HG02938 (cell line): ENCODE measurements at regions not wholly inside any gene's neighbourhood (a gene's known extent, or its start where the extent isn't known, plus 50 kb on each side); places are given as distances from the start of the nearest gene placed in this dataset.

Source experiments
- ATAC-seq: cut with Tn5 transposase; IDR thresholded peaks from one replicate; pipeline ENCODE4 v1.9.1; 2021; ENCODE audit warnings: mild to moderate bottlenecking, moderate library complexity; ENCODE audit not compliant: unreplicated experiment

DNA sequence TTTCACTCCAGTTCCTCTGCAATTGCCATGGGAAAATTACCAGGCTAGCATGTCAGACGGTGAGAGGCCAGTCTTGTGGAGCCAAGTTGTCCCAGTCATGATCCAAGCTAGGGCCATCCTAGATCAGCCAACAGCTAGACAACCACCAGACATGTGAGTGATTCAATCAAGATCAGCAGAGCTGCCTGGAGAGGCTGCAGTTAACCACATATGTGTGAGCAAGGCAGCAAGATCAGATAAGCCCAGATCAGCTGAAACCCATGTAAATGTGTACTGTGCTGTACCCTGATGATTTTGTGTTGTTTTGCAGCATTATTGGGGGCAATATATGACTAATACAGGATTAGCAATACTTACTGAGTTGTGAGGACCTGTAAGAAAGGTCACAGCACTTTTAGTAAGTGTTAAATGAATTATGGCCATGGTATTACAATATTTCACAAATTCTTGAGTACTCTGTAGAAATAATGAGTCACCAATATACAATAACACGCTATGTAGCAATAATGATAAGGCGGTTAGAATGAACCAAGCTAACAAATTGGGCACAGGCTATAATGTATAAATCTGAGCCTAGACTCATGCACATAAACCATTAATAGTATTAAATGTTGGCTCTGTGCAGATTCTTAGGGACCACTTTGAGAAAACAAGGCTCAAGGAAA, 91.4 kb downstream of the SUDS3 start:
- no peak for ATAC-seq

DNA sequence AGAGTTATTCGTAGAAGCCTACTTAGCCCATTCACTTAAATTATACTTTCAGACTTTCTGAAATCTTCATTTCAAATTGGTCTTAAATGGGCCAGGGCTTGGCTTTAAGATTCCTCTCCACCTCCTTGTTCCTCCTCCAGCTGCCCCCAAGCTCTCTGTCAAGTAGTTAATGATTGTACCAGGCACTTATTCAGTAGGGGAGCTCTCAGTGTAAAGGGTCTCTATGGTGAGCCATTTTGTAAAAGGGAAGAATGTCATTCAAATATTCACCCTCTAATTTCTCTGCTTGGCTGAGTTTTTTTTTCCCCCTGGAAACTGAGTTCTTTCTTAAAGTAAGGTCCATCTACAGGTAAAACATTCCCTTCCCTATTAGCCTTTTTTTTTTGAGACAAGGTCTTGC, 96.6 kb downstream of the SUDS3 start:
- ATAC-seq, result no peak

DNA sequence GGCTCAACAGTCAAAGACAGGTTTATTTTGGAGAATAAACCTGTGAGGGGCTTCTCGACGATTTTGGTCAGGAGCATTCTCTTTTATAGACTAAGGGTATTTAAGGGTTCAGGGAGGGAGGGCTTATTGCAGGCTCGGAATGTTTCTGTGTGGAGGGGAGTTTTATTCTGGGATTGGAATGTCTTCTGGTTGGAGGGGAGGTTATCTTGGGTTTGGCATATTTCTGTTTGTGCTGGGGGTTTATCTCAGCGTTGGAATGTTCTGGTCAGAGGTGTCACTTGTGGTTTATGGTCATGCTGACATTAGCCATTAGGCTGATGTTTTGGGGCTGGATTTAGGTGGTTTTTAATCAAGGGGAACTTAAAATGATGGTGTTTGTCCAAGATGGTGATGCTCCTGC, 103.9 kb downstream of the SUDS3 start:
- no peak for ATAC-seq

DNA sequence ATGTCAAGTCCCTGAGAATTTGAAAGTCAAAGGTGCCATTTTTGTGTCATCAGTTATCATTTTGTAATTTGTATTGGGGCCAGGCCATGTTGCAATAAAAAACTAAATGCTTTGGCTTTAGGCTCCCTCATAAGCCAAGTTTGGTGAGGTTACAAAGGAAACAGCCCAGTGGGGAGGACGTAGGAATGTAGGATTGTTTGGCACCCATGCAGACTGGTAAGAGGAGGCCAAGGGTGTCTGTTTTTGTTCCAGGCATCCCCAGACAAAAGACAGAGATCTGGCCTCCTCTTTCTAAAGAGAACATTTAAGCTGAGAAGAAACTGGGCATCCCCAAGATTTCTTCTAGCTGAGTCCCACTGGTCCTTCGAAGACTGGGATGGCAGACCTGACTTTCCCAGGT, 111.7 kb downstream of the SUDS3 start:
- no peak for ATAC-seq

DNA sequence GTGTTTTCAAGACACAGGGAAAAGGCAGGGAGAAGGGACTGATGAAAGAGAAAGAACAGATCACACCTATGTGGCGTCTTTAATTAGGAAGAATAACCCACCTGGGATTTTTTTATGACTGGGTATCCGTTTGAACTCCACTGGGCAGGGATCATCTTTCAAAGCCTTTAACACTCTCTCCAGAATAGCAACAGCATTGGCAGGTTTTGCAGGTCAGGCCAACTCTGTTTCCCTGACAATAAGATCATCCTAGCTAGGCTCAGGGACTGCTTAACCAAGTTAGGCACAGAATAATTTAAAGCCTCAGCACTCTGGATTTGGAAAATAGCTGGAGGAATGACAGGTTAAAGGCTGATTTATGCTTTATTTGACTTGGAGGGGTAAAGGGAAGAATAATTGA, 117.6 kb downstream of the SUDS3 start:
- ATAC-seq, result no peak

DNA sequence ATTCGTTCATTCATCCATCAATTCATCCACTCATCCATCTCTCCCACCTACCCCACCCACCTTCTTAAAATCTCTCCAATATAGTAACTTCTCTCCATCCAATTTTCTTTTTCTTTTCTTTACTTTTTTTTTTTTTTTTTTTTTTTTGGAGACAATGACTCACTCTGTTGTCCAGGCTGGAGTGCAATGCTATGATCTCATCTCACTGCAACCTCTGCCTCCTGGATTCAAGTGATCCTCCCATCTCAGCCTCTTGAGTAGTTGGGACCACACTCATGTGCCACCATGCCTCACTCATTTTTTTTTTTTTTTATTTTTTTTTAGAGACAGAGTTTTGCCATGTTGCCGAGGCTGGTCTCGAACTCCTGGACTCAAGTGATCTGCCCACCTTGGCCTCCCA, 118.4 kb downstream of the SUDS3 start:
- ATAC-seq, result no peak

DNA sequence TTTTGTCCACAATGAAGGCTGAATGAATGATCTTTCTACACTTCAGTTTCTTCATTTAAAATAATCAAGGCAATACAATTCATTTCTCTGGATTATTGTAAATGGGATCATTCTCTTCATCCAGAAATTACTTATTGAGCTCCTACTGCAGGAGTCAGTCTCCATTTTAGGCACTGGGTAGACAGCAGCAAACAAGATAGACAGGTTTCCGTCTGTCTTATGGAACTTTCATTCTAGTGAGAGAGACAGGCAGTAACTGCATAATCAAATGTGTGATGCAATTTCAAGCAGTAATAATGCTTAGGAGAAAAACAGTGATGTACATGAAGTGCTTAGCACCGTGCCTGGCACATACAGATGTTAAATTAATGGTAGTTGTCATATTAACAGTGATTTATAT, 118.9 kb downstream of the SUDS3 start:
- ATAC-seq, result no peak

DNA sequence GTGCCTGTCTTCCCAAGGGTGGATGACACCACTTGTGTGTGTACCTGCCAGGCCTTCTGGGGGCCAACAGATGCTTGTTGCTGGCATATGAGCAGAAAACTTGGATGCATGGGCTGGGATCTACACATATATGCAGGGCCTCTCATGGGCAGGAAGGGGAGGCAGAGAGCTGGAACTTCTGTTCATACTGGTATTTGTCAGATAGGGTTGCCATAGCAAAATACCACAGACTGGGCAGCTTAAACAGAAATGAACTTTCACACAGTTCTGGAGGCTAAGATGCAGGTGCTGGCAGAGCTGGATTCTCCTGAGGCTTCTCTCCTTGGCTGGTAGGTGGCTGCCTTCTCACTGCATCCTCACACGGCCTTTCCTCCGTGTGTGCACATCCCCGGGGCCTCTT, 121.8 kb downstream of the SUDS3 start:
- ATAC-seq, result no peak

DNA sequence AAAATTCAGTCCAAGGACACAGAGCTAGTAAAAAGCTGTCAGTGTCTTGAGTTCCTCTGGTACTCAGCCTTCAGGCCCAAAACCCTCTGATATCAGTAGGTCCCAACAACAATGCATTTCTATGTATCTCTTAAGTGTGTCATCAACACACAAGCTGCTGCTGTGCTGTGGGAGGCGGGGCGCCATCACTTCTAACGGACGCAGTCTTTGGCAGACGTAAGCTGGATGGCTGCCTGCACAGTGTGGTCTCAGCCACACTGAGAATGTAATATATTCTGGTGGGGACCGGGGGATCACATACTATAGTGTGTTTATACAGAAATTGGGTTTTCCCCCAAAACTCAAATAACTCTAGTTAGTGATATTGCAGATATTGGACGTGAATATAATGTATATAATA, 123.9 kb downstream of the SUDS3 start:
- no peak for ATAC-seq

DNA sequence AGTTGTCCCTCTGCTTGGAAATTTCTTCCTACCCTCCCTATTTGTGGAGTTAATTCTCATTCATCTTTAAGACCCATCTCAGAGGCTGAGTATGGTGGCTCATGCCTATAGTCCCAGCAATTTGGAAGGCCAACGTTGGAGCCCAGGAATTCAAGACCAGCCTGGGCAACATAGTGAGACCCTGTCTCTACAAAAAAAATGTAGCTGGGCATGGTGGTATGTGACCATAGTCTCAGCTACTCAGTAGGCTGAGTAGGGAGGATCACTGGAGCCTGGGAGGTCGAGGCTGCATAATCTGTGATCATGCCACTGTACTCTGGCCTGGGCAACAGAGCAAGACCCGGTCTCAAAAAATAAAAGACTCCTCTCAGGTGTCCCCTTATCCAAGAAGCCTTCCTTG, 125.1 kb downstream of the SUDS3 start:
- ATAC-seq, result no peak

DNA sequence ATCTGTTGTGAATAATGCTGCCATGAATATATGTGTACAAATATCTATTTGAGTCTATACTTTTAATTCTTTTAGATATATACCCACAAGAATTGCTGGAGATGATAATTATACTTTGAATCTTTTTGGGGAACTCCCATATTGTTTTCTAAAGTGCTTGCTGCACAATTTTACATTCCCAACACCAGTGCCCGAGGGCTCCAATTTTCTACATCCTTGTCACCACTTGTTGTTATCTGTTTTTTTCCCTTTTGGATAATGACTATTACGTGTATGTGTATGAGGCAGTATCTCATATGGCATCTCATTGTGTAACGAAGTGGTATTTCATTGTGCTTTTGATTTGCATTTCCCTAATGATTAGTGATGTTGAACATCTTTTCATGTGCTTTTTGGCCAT, 127.1 kb downstream of the SUDS3 start:
- ATAC-seq, result no peak

DNA sequence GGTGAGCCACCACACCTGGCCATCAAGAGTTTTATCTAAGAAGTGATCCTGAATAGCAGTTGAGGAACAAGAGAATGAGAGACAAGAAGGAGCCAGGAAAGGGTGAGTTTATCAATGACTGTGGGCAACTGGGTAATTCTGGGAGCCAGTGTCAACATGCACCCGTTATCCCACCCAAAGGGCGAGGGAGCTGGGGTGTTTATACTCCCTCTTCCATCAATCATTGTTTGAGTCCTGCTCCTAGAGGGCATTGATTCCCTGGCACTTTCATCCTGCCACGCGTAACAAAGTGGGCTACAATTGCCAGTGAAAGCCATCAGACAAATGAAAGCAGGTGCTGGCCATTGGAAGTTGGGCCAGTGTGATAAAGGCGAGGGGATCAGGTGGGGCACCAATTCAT, 136.3 kb downstream of the SUDS3 start:
- no peak for ATAC-seq

DNA sequence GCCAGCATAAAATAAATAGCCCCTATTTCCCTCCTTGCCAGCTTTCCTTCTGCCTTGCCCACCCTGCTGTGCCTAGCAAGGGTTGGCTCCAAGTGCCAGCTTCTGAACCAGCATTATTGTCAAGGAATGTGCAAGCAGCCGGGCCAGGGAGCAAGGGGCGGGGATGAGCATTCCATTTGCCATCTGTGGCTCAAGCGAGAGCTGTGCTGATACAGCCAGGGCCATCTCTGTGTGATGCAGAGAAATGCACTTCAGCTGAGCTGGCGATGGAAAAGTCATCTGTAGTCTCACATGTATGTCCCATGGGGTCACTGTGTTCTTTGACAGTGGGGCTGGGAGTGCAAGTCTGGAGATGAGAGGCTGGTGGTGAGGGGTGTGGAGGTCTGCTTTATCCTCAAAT, 137.3 kb downstream of the SUDS3 start:
- no peak for ATAC-seq

DNA sequence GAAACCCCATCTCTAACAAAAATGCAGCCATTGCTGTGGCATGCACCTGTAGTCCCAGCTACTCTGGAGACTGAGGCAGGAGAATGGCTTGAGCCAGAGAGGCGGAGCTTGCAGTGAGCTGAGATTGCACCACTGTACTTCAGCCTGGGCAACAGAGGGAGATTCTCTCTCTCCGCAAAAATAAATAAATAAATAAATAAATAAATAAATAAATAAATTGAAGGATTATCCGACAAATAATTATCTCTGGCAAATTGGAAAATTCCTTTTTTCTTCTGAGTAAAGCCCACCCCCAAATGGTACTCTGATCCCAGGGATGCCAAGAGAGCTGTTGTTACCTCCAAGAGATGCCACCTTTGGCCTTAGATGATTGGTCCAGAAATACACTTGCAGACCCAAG, 137.9 kb downstream of the SUDS3 start:
- no peak for ATAC-seq

DNA sequence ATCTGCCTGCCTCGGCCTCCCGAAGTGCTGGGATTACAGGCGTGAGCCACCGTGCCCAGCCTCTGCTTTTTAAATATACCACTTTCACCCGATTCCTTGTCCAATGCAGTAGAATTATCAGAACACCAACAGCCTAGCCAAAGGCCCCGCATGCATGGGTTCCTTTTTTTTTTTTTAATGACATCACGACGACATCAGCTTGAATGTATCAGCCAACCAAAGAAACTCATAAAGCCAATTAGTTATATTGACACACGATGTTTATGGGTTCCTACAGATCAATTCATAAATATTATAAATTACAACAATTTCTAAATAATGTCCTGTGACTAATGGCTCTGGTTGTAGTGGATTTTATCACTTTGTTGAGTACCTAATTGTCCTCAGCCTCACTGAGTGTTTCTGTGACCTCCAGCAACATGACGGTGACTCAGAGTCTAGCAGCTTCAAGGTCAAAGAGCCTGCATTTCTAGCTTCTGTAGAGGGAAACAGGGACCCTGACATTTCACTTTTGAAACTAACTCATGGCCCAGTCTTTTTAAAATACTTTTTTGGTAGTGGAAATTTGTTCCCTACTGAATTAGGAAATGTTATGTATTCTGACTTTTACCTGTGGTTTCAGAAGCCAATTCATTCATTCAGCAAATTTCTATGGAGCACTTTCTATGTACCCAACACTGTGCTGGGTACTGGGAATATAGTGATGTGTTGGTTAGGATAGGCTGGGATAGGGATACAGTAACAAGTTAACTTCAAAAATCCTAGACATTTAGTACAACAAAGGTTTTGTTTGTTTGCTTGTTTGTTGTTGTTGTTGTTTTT, 144.1 kb downstream of the SUDS3 start:
- no peak for ATAC-seq

DNA sequence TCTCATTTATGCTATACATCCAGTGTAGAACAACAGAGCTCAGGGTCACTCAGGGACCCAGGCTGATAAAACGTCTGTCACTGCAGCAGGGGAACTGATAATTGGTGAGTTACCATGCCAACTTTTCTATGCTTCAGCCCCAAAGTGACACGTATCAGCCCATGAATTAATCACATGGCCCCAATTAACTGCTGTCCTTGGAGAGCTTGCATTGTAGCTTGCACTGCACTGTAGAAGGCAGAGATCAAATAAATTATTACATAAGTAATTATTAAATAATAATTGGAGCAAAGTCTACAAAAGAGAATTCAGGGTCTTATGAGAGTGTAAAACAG, 144.6 kb downstream of the SUDS3 start:
- no peak for ATAC-seq

DNA sequence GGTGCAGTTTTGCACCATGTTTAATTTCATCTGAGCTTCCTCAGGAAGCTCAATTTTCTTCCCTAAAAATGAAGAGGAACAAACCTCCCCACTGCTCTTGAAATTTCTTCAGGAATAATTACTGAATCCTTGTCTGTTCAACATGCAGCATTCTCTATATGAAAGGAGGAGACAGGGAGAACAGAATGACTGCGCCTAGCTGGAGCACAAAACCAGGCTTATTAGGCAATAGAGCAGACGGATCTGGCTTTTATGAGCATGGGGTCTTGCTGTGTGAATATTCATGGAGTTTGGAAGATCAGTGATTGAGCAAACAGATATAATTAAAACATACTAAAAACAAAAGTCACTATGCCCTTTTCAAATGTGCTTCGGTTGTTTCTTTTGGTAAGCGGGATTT, 148.1 kb downstream of the SUDS3 start:
- no peak for ATAC-seq

DNA sequence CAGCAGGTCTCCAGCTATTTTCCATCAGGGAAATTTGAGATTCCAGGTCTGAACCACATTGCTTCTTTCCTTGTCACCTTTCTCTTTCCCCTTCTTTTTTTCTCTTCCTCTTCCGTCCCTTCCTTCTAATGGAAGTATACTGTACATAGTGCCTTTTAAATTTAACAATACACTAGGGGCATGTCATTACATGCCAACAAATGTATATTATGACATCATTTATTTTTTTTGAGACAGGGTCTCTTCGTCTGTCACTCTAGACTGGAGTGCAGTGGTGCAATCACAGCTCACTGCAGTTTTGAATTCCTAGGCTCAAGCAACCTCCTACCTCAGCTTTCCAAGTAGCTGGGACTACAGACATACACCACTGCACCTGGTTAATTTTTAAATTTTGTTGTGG, 148.9 kb downstream of the SUDS3 start:
- no peak for ATAC-seq

DNA sequence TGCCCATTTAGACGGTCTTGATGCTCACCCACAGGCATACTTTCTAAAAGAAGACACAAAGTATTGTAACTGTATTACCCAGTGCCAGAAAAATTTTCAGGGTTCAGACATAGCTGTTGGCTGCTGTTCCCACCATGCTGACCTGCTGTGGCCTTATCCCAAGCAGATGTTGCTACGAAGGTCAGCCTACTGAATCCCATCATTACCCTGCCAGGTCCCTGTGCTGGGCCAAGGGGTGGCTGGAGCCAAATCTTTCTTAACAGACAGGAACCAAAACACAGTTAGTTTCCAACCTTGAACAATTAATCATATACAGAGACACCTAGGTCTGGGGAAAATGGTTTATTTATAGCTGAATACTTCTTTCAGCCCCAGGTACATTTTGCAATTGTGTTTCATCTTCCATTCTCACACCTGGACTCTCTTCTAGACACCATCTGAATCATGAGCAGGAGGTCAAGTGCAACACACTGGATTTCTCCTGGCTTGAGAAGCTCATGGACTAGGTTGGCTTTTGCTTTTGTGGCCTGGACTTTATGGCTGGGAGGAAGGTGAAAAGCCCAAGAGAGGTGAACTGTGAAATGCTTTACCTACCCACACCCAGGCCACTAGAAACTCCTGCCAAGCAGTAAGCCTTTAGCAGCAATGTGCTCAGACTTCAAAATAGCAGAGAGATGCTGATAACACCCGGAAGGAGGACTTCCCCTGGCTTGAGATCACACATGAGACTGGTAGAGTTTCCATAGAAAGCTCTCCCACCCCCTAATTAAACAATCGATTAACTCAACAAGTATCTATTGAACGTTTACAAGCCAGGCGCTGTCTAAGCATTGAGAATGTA, 150.1 kb downstream of the SUDS3 start:
- no peak for ATAC-seq

DNA sequence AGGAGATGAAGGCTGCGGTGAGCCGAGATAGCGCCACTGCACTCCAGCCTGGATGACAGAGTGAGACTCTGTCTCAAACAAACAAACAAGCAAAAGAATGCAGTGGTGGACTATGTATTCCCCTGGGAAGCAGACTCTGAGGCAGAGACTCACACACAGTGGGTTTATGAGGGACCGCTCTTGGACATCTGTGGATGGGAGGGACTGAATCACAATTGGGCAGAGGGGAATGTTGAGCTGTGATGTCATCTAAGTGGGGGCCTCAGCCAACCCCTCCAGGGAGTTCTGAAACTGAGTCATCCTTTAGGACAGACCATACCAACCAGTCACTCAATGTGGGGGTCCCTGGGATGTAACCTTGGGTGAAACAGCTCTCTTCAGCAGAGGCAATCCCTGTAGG, 151.0 kb downstream of the SUDS3 start:
- no peak for ATAC-seq

DNA sequence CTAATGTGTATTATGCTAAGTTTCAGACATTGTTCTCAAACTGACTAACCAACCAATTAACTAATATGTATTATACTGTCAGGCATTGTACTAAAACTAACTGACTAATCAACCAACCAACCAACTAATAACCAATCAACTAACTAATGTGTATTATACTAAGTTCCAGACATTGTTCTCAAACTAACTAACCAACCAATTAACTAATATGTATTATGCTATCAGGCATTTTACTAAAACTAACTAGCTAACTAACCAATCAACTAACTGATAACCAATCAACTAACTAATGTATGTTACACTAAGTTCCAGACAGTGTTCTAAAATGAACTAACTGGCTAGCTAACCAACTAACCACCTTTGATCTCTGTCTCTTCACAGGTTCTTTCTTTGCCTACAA, 152.3 kb downstream of the SUDS3 start:
- no peak for ATAC-seq

DNA sequence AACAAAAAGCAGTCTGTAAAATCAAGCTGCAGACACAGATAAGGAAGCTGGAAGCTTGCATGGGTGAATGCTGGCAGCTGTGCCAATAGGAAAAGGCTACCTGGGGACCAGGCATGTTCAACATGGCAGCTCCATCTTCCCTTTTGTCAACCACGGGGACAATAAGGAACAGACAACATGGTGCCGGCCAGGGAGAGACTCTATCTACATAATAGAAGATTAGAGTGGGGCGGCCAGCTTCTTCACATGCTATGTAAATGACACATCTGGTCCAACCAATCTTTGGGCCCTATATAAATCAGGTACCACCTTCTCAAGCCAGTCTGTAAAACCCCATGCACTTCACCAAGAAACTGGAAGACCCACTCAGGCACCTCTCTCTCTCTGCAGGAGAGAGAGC, 157.6 kb downstream of the SUDS3 start:
- ATAC-seq, result no peak
